B cell (primary cell): ENCODE measurements at regions not wholly inside any gene's neighbourhood (a gene's known extent, or its start where the extent isn't known, plus 50 kb on each side); places are given as distances from the start of the nearest gene placed in this dataset.
"Not testable (repeated sequence)": the region's sequence is repeated elsewhere in the genome, so short reads cannot be mapped to it uniquely, and the experiment has no call there.

Experiments used
- ATAC-seq: fragments of 200-7000 bp; cut with Tn5 transposase; one replicate; pipeline ENCODE4 v1.10.0; 2021; ENCODE audit warnings: low read depth, mild to moderate bottlenecking, moderate number of reproducible peaks, moderate library complexity
- CTCF ChIA-PET: fragments of 350-600 bp; sonication (Branson Sonifier 250); formaldehyde crosslinking; loops from one replicate; lab custom pipeline; 2021; ENCODE audit warnings: antibody characterized with exemption, inconsistent platforms; lab: Charles Lee
- POLR2A ChIA-PET: fragments of 350-600 bp; sonication (Branson Sonifier 250); formaldehyde crosslinking; loops from one replicate; lab custom pipeline; 2021; ENCODE audit warnings: antibody characterized with exemption; lab: Charles Lee
- DNase-seq: peaks from one replicate; pipeline ENCODE4 v3.0.0; 2013
- H2AFZ ChIP-seq: 2 replicates; pipeline ENCODE4 v1.6.1; 2012; ENCODE audit warnings: mild to moderate bottlenecking, low read depth, low read length; ENCODE audit not compliant: insufficient read depth, poor library complexity, severe bottlenecking
- H3K27ac ChIP-seq, 2 donors: 1 replicate in 1 of 2; 2 replicates in 1 of 2; pipeline ENCODE4 v1.5.1; 2012 to 2013; ENCODE audit warnings: low read length in 2 of 2, mild to moderate bottlenecking in 2 of 2, moderate library complexity in 1 of 2
- H3K27me3 ChIP-seq, 4 experiments: fragments of 200-600 bp in 1 of 4; sonication (generic) in 1 of 4; replicated peaks in 1 of 4; 1 replicate in 2 of 4; 2 replicates in 2 of 4; pipeline versions ENCODE4 v1.6.1 to v1.7.0; 2013 to 2016; ENCODE audit warnings: low read length in 3 of 4, mild to moderate bottlenecking in 2 of 4, mixed read lengths in 1 of 4, moderate library complexity in 1 of 4; ENCODE audit not compliant: insufficient read depth in 4 of 4, control insufficient read depth in 3 of 4; ENCODE audit errors: control extremely low read depth in 1 of 4
- H3K36me3 ChIP-seq, 2 experiments: replicated peaks in 1 of 2; 1 replicate in 1 of 2; 2 replicates in 1 of 2; pipeline versions ENCODE4 v1.6.1 to v1.7.1; 2013; ENCODE audit warnings: low read length in 1 of 2; ENCODE audit not compliant: insufficient read depth in 2 of 2, control insufficient read depth in 1 of 2; ENCODE audit errors: control extremely low read depth in 1 of 2, extremely low read depth in 1 of 2
- H3K4me1 ChIP-seq, 2 donors: fragments of 200-600 bp in 1 of 2; sonication (generic) in 1 of 2; 1 replicate in 1 of 2; 2 replicates in 1 of 2; pipeline versions ENCODE4 v1.5.1 to v1.6.1; 2013 to 2017; ENCODE audit warnings: low read length in 2 of 2; ENCODE audit not compliant: control insufficient read depth in 2 of 2, insufficient read depth in 2 of 2
- H3K4me2 ChIP-seq: replicated peaks from 2 replicates; pipeline ENCODE3; 2012; ENCODE audit warnings: mild to moderate bottlenecking, low read depth, low read length; ENCODE audit not compliant: poor library complexity, severe bottlenecking
- H3K4me3 ChIP-seq, 5 experiments: fragments of 200-600 bp in 1 of 5; sonication (generic) in 1 of 5; 1 replicate in 3 of 5; 2 replicates in 2 of 5; pipeline versions ENCODE4 v1.5.1 to v1.7.0; 2011 to 2016; ENCODE audit warnings: low read length in 4 of 5, mild to moderate bottlenecking in 4 of 5, low read depth in 2 of 5, control low read depth in 1 of 5, moderate library complexity in 1 of 5; ENCODE audit not compliant: insufficient read depth in 1 of 5; ENCODE audit errors: control extremely low read depth in 1 of 5, extremely low read depth in 1 of 5
- H3K79me2 ChIP-seq: fragments of 200-600 bp; sonication (generic); one replicate; pipeline ENCODE4 v1.6.0; 2016; ENCODE audit warnings: low read length; ENCODE audit not compliant: control insufficient read depth, insufficient read depth
- H3K9ac ChIP-seq: fragments of 200-600 bp; sonication (generic); 2 replicates; pipeline ENCODE4 v1.6.1; 2017; ENCODE audit warnings: mild to moderate bottlenecking, low read length, moderate library complexity
- H3K9me3 ChIP-seq, 3 donors: one replicate each; pipeline versions ENCODE4 v1.6.1 to v1.7.1; 2013; ENCODE audit warnings: low read length in 2 of 3; ENCODE audit not compliant: control insufficient read depth in 2 of 3, insufficient read depth in 1 of 3; ENCODE audit errors: control extremely low read depth in 1 of 3
- H4K20me1 ChIP-seq: 2 replicates; pipeline ENCODE4 v1.6.0; 2012; ENCODE audit warnings: mild to moderate bottlenecking, low read length; ENCODE audit not compliant: insufficient read depth, control insufficient read depth, poor library complexity, severe bottlenecking
- H3K27ac Mint-ChIP-seq: one replicate; pipeline ENCODE4 v1.8.0; 2021; ENCODE audit warnings: mixed read lengths
- H3K27me3 Mint-ChIP-seq: one replicate; pipeline ENCODE4 v1.8.0; 2021; ENCODE audit warnings: mixed read lengths
- H3K4me1 Mint-ChIP-seq: one replicate; pipeline ENCODE4 v1.8.0; 2021; ENCODE audit warnings: mixed read lengths
- H3K4me3 Mint-ChIP-seq: one replicate; pipeline ENCODE4 v1.8.0; 2021; ENCODE audit warnings: mixed read lengths
- H3K9me3 Mint-ChIP-seq: one replicate; pipeline ENCODE4 v1.8.0; 2022; ENCODE audit warnings: mixed read lengths; ENCODE audit not compliant: insufficient read depth
- EZH2 ChIP-seq: IDR thresholded peaks from 2 replicates; pipeline ENCODE4 v1.6.1; 2012; ENCODE audit warnings: borderline replicate concordance, low read depth, mild to moderate bottlenecking, moderate library complexity, low read length; ENCODE audit not compliant: insufficient read depth, poor library complexity, severe bottlenecking
- WGBS: methylation state at CpG from one replicate; pipeline ENCODE4 v1.1.5; 2013; ENCODE audit warnings: missing lambda C conversion rate; ENCODE audit not compliant: insufficient coverage; 5-methylcytosine and 5-hydroxymethylcytosine counted together
- intact Hi-C: fragments of 100-400 bp; cut with micrococcal nuclease; formaldehyde crosslinking; loops from one replicate; pipeline ENCODE4 v1.10.0; 2022
- TF ChIP-seq, protein P1 (sequence below): fragments of 200-600 bp; IDR thresholded peaks from one replicate; pipeline ENCODE4 v1.8.0; 2022; ENCODE audit warnings: antibody characterized with exemption, mild to moderate bottlenecking

- H2AFZ ChIP-seq: no peak overlapping the region
- no peaks in the 10 kb centered on the region for H3K9me3 ChIP-seq
- 88% methylated on average over 2 of the region's 5 CpGs for WGBS
- no peak overlapping the region for H3K27ac Mint-ChIP-seq
- H3K4me1 Mint-ChIP-seq: peaks cover 11% of the 10 kb centered on the region
- H3K36me3 ChIP-seq: no peaks in the 10 kb centered on the region
- peaks cover 0 to 7% (median under 1%) of the 10 kb centered on the region in 4 experiments for H3K27me3 ChIP-seq
- H3K4me2 ChIP-seq: no peak overlapping the region
- ATAC-seq (no peak), DNase-seq (no peak)
- H3K4me3 ChIP-seq: no peak overlapping the region
- no peak overlapping the region for H3K4me3 Mint-ChIP-seq
- peaks cover 22% of the 10 kb centered on the region for H3K27me3 Mint-ChIP-seq
- ChIA-PET CTCF (no interaction called here), POLR2A (no interaction called here)
- H4K20me1 ChIP-seq: no peaks in the 10 kb centered on the region
- intact Hi-C loops: no loop called here
- TF ChIP-seq, protein P1, sequence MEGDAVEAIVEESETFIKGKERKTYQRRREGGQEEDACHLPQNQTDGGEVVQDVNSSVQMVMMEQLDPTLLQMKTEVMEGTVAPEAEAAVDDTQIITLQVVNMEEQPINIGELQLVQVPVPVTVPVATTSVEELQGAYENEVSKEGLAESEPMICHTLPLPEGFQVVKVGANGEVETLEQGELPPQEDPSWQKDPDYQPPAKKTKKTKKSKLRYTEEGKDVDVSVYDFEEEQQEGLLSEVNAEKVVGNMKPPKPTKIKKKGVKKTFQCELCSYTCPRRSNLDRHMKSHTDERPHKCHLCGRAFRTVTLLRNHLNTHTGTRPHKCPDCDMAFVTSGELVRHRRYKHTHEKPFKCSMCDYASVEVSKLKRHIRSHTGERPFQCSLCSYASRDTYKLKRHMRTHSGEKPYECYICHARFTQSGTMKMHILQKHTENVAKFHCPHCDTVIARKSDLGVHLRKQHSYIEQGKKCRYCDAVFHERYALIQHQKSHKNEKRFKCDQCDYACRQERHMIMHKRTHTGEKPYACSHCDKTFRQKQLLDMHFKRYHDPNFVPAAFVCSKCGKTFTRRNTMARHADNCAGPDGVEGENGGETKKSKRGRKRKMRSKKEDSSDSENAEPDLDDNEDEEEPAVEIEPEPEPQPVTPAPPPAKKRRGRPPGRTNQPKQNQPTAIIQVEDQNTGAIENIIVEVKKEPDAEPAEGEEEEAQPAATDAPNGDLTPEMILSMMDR: no peak
- no peak for TF ChIP-seq EZH2
- H3K79me2 ChIP-seq: no peaks in the 10 kb centered on the region
- peaks cover 5 to 8% of the 10 kb centered on the region in 2 donors for H3K4me1 ChIP-seq
- no peak overlapping the region for H3K9ac ChIP-seq
- H3K27ac ChIP-seq: no peak overlapping the region
- H3K9me3 Mint-ChIP-seq: no peaks in the 10 kb centered on the region
These were observed 60.6 kb upstream of the ATXN1 start for GRCh38 chr6:16821834-16822264.

DNA sequence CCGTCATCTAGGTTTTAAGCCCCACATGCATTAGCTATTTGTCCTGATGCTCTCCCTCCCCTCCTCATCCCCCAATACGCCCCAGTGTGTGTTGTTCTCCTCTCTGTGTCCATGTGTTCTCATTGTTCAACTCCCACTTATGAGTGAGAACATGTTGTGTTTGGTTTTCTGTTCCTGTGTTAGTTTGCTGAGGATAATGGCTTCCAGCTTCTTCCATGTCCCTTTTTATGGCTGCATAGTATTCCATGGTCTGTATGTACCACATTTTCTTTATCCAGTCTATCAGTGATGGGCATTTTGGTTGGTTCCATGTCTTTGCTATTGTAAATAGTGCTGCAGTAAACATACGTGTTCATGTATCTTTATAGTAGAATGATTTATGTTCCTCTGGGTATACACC lies 59.0 kb upstream of the ATXN1 start:
- H3K27ac ChIP-seq, CTCF ChIA-PET, DNase-seq, H3K79me2 ChIP-seq, H3K9me3 Mint-ChIP-seq, H3K4me1 Mint-ChIP-seq, POLR2A ChIA-PET, H3K36me3 ChIP-seq, H3K4me3 Mint-ChIP-seq, intact Hi-C loops, H2AFZ ChIP-seq, ATAC-seq, H3K4me3 ChIP-seq, H3K4me1 ChIP-seq, H3K9ac ChIP-seq, H3K9me3 ChIP-seq, H3K4me2 ChIP-seq, H4K20me1 ChIP-seq: not testable (repeated sequence)
- WGBS: 80% methylated on average over 1 of the region's 3 CpGs
- H3K27ac Mint-ChIP-seq: peak overlapping the region; percentile 32
- peaks cover 22% of the 10 kb centered on the region for H3K27me3 Mint-ChIP-seq
- peaks cover 0 to 11% (median 3%) of the 10 kb centered on the region in 4 experiments for H3K27me3 ChIP-seq
